LNCaP clone FGC (cell line): ENCODE measurements at regions not wholly inside any gene's neighbourhood (a gene's known extent, or its start where the extent isn't known, plus 50 kb on each side); places are given as distances from the start of the nearest gene placed in this dataset.

Experiments used
- DNase-seq: peaks from one replicate; pipeline ENCODE4 v3.0.0-alpha.2; 2011; ENCODE audit warnings: low read depth
- H3K4me3 ChIP-seq: 2 replicates; pipeline ENCODE4 v1.5.1; 2011; ENCODE audit warnings: mild to moderate bottlenecking, low read depth, low read length, control low read depth
- CTCF ChIP-seq: IDR thresholded peaks from 2 replicates; pipeline ENCODE4 v1.5.1; 2012; ENCODE audit warnings: mild to moderate bottlenecking; ENCODE audit not compliant: control insufficient read depth, insufficient read depth; ENCODE audit errors: extremely low read depth

DNA sequence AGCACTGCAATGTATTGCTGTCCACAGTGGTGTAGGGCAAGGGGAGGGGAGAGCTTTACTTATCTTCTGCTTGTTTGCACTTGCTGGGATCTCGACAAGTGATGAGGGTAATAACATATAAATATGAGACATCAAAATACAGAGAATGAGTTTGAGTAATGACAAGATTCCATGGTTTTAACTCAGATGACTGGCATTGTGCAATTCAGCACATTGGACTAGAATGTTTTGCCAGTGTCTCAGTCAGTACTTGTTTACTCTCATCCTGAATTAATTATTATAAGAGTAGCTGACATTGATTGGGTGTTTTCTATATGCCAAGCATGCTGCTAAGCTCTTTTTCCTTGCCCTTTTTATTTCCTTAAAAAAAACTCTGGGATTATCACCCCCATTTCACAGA is 306.7 kb upstream of the MMADHC start:
- TF ChIP-seq CTCF: no peak
- DNase-seq: no peak
- H3K4me3 ChIP-seq: no peak overlapping the region

- H3K4me3 ChIP-seq: no peak overlapping the region
- no peak for DNase-seq
- TF ChIP-seq CTCF: no peak
Measured at GRCh38 chr2:149892563-149892962, 305.0 kb upstream of the MMADHC start.

- no peak for TF ChIP-seq CTCF
- no peak overlapping the region for H3K4me3 ChIP-seq
- no peak for DNase-seq
Measured at GRCh38 chr2:149885946-149886345, 298.4 kb upstream of the MMADHC start.

GRCh38 chr2:149885468-149885867 is 297.9 kb upstream of the MMADHC start:
- H3K4me3 ChIP-seq: no peak overlapping the region
- no peak for TF ChIP-seq CTCF
- no peak for DNase-seq

GRCh38 chr2:149884871-149885270 is 297.3 kb upstream of the MMADHC start:
- DNase-seq: no peak
- TF ChIP-seq CTCF: no peak

GRCh38 chr2:149877913-149878312 is 290.3 kb upstream of the MMADHC start:
- H3K4me3 ChIP-seq: no peak overlapping the region
- no peak for DNase-seq
- TF ChIP-seq CTCF: no peak

More at GRCh38 chr2:149884871-149885270, 297.3 kb upstream of the MMADHC start:
- no peak overlapping the region for H3K4me3 ChIP-seq

DNA sequence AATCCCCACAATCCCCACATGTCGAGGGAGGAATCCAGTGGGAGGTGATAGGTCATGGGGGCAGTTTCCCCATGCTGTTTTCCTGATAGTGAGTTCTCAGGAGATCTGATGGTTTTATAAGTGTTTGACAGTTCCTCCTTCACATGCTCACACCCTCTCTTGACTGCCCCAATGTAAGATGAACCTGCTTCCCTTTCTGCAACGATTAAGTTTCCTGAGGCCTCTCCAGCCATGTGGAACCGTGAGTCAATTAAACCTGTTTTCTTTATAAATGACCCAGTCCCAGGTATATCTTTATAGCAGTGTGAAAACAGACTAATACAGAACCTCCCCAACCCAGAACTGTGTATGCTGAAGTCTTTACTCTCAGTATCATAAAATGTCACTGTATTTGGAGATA is 289.5 kb upstream of the MMADHC start:
- no peak for DNase-seq
- H3K4me3 ChIP-seq: no peak overlapping the region
- TF ChIP-seq CTCF: no peak
